ENCODE measurements at regions not wholly inside any gene's neighbourhood (a gene's known extent, or its start where the extent isn't known, plus 50 kb on each side); places are given as distances from the start of the nearest gene placed in this dataset.
"Not testable (repeated sequence)": the region's sequence is repeated elsewhere in the genome, so short reads cannot be mapped to it uniquely, and the experiment has no call there.

GRCh38 chr4:95779447-95779846 lies 60.4 kb upstream of the PDHA2 start:
- H3K4me1 ChIP-seq, result no peaks in the 10 kb centered on the region
- no peaks in the 10 kb centered on the region for H3K36me3 ChIP-seq
- no peak overlapping the region for H3K4me3 ChIP-seq (ENCODE audit: low read depth, low read length)
- DNase-seq, result no peak
- H3K27me3 ChIP-seq, result no peaks in the 10 kb centered on the region
- TF ChIP-seq CTCF (IDR thresholded peaks at IDR 0.05; ENCODE audit: low read depth, low read length), result no peak
- no peaks in the 10 kb centered on the region; the same call in 1 of the 2 replicates for H3K9me3 ChIP-seq

- no peak for DNase-seq
- Histone ChIP-seq H3K4me1 (no peaks in the 10 kb centered on the region), H3K36me3 (no peaks in the 10 kb centered on the region), H3K27me3 (no peaks in the 10 kb centered on the region), H3K9me3 (no peaks in the 10 kb centered on the region; the same call in 1 of the 2 replicates), H3K4me3 (ENCODE audit: low read depth, low read length) (no peak overlapping the region)
- no peak for TF ChIP-seq CTCF (IDR thresholded peaks at IDR 0.05; ENCODE audit: low read depth, low read length)
These were observed 61.2 kb upstream of the PDHA2 start for GRCh38 chr4:95778666-95779065.

GRCh38 chr4:95770605-95771004 lies 69.3 kb upstream of the PDHA2 start:
- DNase-seq; H3K4me3 ChIP-seq (ENCODE audit: low read depth, low read length); H3K9me3 ChIP-seq; H3K36me3 ChIP-seq; H3K4me1 ChIP-seq; H3K27me3 ChIP-seq: not testable (repeated sequence)

GRCh38 chr4:95764961-95765360 lies 74.9 kb upstream of the PDHA2 start:
- no peak overlapping the region for H3K4me3 ChIP-seq (ENCODE audit: low read depth, low read length)
- no peaks in the 10 kb centered on the region for H3K27me3 ChIP-seq
- TF ChIP-seq CTCF (IDR thresholded peaks at IDR 0.05; ENCODE audit: low read depth, low read length), result no peak
- no peak for DNase-seq
- no peaks in the 10 kb centered on the region for H3K9me3 ChIP-seq
- H3K36me3 ChIP-seq, result no peaks in the 10 kb centered on the region
- peaks cover 9% of the 10 kb centered on the region for H3K4me1 ChIP-seq

GRCh38 chr4:95761871-95762270 lies 78.0 kb upstream of the PDHA2 start:
- DNase-seq, result no peak
- no peaks in the 10 kb centered on the region for H3K27me3 ChIP-seq
- no peaks in the 10 kb centered on the region for H3K9me3 ChIP-seq
- TF ChIP-seq CTCF (IDR thresholded peaks at IDR 0.05; ENCODE audit: low read depth, low read length), result no peak
- peaks cover 14% of the 10 kb centered on the region for H3K4me1 ChIP-seq
- no peaks in the 10 kb centered on the region for H3K36me3 ChIP-seq
- no peak overlapping the region for H3K4me3 ChIP-seq (ENCODE audit: low read depth, low read length)

GRCh38 chr4:95761426-95761825 lies 78.5 kb upstream of the PDHA2 start:
- TF ChIP-seq CTCF (IDR thresholded peaks at IDR 0.05; ENCODE audit: low read depth, low read length), result no peak
- no peaks in the 10 kb centered on the region for H3K27me3 ChIP-seq
- peaks cover 14% of the 10 kb centered on the region for H3K4me1 ChIP-seq
- H3K36me3 ChIP-seq, result no peaks in the 10 kb centered on the region
- DNase-seq, result peak; percentile 29
- peak overlapping the region; percentile 4; the same call in 1 of the 2 replicates for H3K4me3 ChIP-seq (ENCODE audit: low read depth, low read length)
- no peaks in the 10 kb centered on the region for H3K9me3 ChIP-seq

GRCh38 chr4:95760646-95761045 lies 79.2 kb upstream of the PDHA2 start:
- not testable (repeated sequence) for H3K27me3 ChIP-seq; H3K4me3 ChIP-seq (ENCODE audit: low read depth, low read length); H3K9me3 ChIP-seq; H3K36me3 ChIP-seq
- peak; percentile 44 for DNase-seq
- peaks cover 14% of the 10 kb centered on the region for H3K4me1 ChIP-seq
